ENCODE measurements at regions not wholly inside any gene's neighbourhood (a gene's known extent, or its start where the extent isn't known, plus 50 kb on each side); places are given as distances from the start of the nearest gene placed in this dataset.

DNA sequence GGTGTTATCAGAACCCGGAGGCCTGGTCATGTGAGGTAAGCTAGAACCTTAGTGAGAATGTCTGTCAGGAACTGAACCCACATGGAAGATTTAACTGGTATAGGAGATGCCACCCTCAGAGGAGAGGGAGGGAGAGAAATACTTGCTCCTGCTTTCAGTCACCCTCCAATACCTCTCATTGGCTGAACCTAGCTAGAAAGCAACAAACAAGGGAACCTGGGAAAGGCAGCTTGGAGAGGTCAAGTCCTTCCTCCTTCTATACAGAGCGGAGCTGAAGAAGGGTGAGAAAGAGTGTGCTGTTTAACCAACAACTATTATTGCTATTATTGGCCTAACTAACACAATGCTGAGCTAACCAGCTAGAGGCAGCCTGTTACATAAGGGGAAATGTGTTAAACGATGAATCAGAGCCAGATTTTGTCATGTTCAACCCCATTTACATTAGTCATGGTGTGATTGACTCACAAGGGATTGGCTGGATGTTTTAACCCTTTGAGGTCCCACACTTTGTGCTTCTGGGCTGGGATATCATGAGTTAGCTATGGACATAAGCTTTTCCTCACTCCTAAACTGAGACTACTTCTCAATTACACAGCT lies 96.5 kb upstream of the ESX1 start:
- TF ChIP-seq, protein P1, sequence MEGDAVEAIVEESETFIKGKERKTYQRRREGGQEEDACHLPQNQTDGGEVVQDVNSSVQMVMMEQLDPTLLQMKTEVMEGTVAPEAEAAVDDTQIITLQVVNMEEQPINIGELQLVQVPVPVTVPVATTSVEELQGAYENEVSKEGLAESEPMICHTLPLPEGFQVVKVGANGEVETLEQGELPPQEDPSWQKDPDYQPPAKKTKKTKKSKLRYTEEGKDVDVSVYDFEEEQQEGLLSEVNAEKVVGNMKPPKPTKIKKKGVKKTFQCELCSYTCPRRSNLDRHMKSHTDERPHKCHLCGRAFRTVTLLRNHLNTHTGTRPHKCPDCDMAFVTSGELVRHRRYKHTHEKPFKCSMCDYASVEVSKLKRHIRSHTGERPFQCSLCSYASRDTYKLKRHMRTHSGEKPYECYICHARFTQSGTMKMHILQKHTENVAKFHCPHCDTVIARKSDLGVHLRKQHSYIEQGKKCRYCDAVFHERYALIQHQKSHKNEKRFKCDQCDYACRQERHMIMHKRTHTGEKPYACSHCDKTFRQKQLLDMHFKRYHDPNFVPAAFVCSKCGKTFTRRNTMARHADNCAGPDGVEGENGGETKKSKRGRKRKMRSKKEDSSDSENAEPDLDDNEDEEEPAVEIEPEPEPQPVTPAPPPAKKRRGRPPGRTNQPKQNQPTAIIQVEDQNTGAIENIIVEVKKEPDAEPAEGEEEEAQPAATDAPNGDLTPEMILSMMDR (IDR thresholded peaks at IDR 0.05) = no peak
- TF ChIP-seq EZH2phosphoT487 (IDR thresholded peaks at IDR 0.05) (no peak), EZH2 (IDR thresholded peaks at IDR 0.05) (no peak)
